GM13977 (cell line): ENCODE measurements at regions not wholly inside any gene's neighbourhood (a gene's known extent, or its start where the extent isn't known, plus 50 kb on each side); places are given as distances from the start of the nearest gene placed in this dataset.
"Not testable (repeated sequence)": the region's sequence is repeated elsewhere in the genome, so short reads cannot be mapped to it uniquely, and the experiment has no call there.

ENCODE experiments used
- DNase-seq: peaks from one replicate; pipeline ENCODE4 v3.0.0; 2012; ENCODE audit warnings: low spot score
- CTCF ChIP-seq: IDR thresholded peaks from 2 replicates; pipeline ENCODE4 v1.5.1; 2012; ENCODE audit warnings: mild to moderate bottlenecking, control low read depth; ENCODE audit not compliant: insufficient read depth; ENCODE audit errors: extremely low read depth, missing control alignments
- in situ Hi-C: fragments of 300-500 bp; cut with MboI; formaldehyde crosslinking; loops from one replicate; pipeline ENCODE4 v1.12.0; 2022; ENCODE audit warnings: low sequenced_read_pairs, low pct_unique_long_range_greater_than_20kb, mixed read lengths, inconsistent platforms; ENCODE audit not compliant: unreplicated experiment

GRCh38 chr2:36169843-36170242 is 185.7 kb upstream of the CRIM1 start:
- DNase-seq, result no peak
- no peak for TF ChIP-seq CTCF
- in situ Hi-C loops, result no loop called here

- in situ Hi-C loops, result no loop called here
- no peak for DNase-seq
- TF ChIP-seq CTCF, result no peak
Observed at GRCh38 chr2:36168115-36168514, 187.5 kb upstream of the CRIM1 start.

GRCh38 chr2:36165132-36165531 is 190.4 kb upstream of the CRIM1 start:
- no peak for DNase-seq
- in situ Hi-C loops, result no loop called here
- TF ChIP-seq CTCF, result no peak

- no peak for DNase-seq
- no peak for TF ChIP-seq CTCF
- in situ Hi-C loops, result no loop called here
Observed at GRCh38 chr2:36163520-36164254, 191.9 kb upstream of the CRIM1 start.

GRCh38 chr2:36157093-36157492 is 198.5 kb upstream of the CRIM1 start:
- DNase-seq, result not testable (repeated sequence)

GRCh38 chr2:36147670-36148390 is 207.7 kb upstream of the CRIM1 start:
- no peak for TF ChIP-seq CTCF
- DNase-seq, result peak; percentile 16
- in situ Hi-C loops, result no loop called here

More at GRCh38 chr2:36157093-36157492, 198.5 kb upstream of the CRIM1 start:
- in situ Hi-C loops, result not testable (repeated sequence)

- in situ Hi-C loops, result no loop called here
- TF ChIP-seq CTCF, result no peak
- no peak for DNase-seq
Observed at GRCh38 chr2:36146765-36147164, 208.8 kb upstream of the CRIM1 start.
